ENCODE measurements at regions not wholly inside any gene's neighbourhood (a gene's known extent, or its start where the extent isn't known, plus 50 kb on each side); places are given as distances from the start of the nearest gene placed in this dataset.
A peak's percentile ranks its signal among the peaks of the same experiment; 100 is the strongest.

DNA sequence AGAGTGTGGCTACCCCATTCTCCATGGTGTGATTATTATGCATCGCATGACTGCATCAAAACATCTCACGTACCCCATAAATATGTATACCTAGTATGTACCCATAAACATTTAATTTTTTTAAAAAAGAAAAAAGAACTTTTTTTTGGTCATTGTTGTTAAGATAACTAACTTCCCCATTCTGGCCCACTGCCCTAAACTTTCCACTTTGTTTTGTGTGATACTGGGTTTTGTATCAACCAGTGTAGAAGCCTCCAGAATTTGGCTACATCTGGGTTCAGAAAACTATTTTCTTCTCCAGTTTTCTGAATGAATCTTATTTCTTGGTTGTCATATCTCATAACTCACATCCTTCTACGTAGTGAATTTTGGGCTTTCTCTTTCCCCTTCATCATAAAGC, 62.3 kb upstream of the NABP1 start:
- no peak overlapping the region for H2AFZ ChIP-seq (ENCODE audit: low read depth, low read length)
- no peak overlapping the region for H3K9ac ChIP-seq (ENCODE audit: low read length)
- H3K4me3 ChIP-seq (ENCODE audit: insufficient read depth, low read depth, low read length): no peak overlapping the region
- no peaks in the 10 kb centered on the region for H3K79me2 ChIP-seq (ENCODE audit: insufficient read depth, low read length)
- H3K27ac ChIP-seq (ENCODE audit: low read depth, low read length): no peak overlapping the region
- DNase-seq (ENCODE audit: low read depth) (no peak), FAIRE-seq (no peak)
- Mint-ChIP-seq H3K4me3 (ENCODE audit: unreplicated experiment) (no peak overlapping the region), H3K27ac (ENCODE audit: unreplicated experiment) (no peak overlapping the region), H3K36me3 (ENCODE audit: low read depth, unreplicated experiment) (no peaks in the 10 kb centered on the region), H3K4me1 (ENCODE audit: low read depth, unreplicated experiment) (peaks cover 30% of the 10 kb centered on the region), H3K27me3 (ENCODE audit: low read depth, unreplicated experiment) (no peaks in the 10 kb centered on the region), H3K9me3 (ENCODE audit: unreplicated experiment) (no peaks in the 10 kb centered on the region)
- peaks cover 26% of the 10 kb centered on the region for H3K4me1 ChIP-seq (ENCODE audit: insufficient read depth, low read length)
- no peaks in the 10 kb centered on the region for H3K27me3 ChIP-seq (ENCODE audit: insufficient read depth, low read length)
- no peak overlapping the region for H3K4me2 ChIP-seq (ENCODE audit: low read length)
- no peaks in the 10 kb centered on the region for H3K36me3 ChIP-seq (ENCODE audit: insufficient read depth, low read length)
- TF ChIP-seq, protein P1, sequence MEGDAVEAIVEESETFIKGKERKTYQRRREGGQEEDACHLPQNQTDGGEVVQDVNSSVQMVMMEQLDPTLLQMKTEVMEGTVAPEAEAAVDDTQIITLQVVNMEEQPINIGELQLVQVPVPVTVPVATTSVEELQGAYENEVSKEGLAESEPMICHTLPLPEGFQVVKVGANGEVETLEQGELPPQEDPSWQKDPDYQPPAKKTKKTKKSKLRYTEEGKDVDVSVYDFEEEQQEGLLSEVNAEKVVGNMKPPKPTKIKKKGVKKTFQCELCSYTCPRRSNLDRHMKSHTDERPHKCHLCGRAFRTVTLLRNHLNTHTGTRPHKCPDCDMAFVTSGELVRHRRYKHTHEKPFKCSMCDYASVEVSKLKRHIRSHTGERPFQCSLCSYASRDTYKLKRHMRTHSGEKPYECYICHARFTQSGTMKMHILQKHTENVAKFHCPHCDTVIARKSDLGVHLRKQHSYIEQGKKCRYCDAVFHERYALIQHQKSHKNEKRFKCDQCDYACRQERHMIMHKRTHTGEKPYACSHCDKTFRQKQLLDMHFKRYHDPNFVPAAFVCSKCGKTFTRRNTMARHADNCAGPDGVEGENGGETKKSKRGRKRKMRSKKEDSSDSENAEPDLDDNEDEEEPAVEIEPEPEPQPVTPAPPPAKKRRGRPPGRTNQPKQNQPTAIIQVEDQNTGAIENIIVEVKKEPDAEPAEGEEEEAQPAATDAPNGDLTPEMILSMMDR (IDR thresholded peaks at IDR 0.05; ENCODE audit: insufficient read depth, low read depth, low read length): no peak
- no peak for TF ChIP-seq EZH2 (IDR thresholded peaks at IDR 0.05; ENCODE audit: insufficient read depth, low read length)
- H4K20me1 ChIP-seq (ENCODE audit: insufficient read depth, low read length): no peaks in the 10 kb centered on the region
- no peaks in the 10 kb centered on the region for H3K9me3 ChIP-seq (ENCODE audit: insufficient read depth, low read depth, low read length)

GRCh38 chr2:191617575-191617974, 60.4 kb upstream of the NABP1 start:
- Mint-ChIP-seq H3K36me3 (ENCODE audit: low read depth, unreplicated experiment) (no peaks in the 10 kb centered on the region), H3K9me3 (ENCODE audit: unreplicated experiment) (no peaks in the 10 kb centered on the region), H3K4me3 (ENCODE audit: unreplicated experiment) (no peak overlapping the region), H3K27ac (ENCODE audit: unreplicated experiment) (no peak overlapping the region), H3K4me1 (ENCODE audit: low read depth, unreplicated experiment) (peaks cover 20% of the 10 kb centered on the region), H3K27me3 (ENCODE audit: low read depth, unreplicated experiment) (no peaks in the 10 kb centered on the region)
- Histone ChIP-seq H3K79me2 (ENCODE audit: insufficient read depth, low read length) (no peaks in the 10 kb centered on the region), H3K4me2 (ENCODE audit: low read length) (no peak overlapping the region), H3K27me3 (ENCODE audit: insufficient read depth, low read length) (no peaks in the 10 kb centered on the region), H3K27ac (ENCODE audit: low read depth, low read length) (no peak overlapping the region), H3K36me3 (ENCODE audit: insufficient read depth, low read length) (no peaks in the 10 kb centered on the region), H3K9me3 (ENCODE audit: insufficient read depth, low read depth, low read length) (no peaks in the 10 kb centered on the region), H3K9ac (ENCODE audit: low read length) (no peak overlapping the region), H3K4me3 (ENCODE audit: insufficient read depth, low read depth, low read length) (no peak overlapping the region), H3K4me1 (ENCODE audit: insufficient read depth, low read length) (peaks cover 16% of the 10 kb centered on the region), H4K20me1 (ENCODE audit: insufficient read depth, low read length) (no peaks in the 10 kb centered on the region), H2AFZ (ENCODE audit: low read depth, low read length) (no peak overlapping the region)
- TF ChIP-seq, protein P1 (IDR thresholded peaks at IDR 0.05; ENCODE audit: insufficient read depth, low read depth, low read length): no peak
- TF ChIP-seq EZH2 (IDR thresholded peaks at IDR 0.05; ENCODE audit: insufficient read depth, low read length): no peak
- DNase-seq (ENCODE audit: low read depth): no peak
- no peak for FAIRE-seq

- no peaks in the 10 kb centered on the region for H3K36me3 ChIP-seq (ENCODE audit: insufficient read depth, low read length)
- H3K79me2 ChIP-seq (ENCODE audit: insufficient read depth, low read length): no peaks in the 10 kb centered on the region
- peaks cover 16% of the 10 kb centered on the region for H3K4me1 ChIP-seq (ENCODE audit: insufficient read depth, low read length)
- H3K27me3 ChIP-seq (ENCODE audit: insufficient read depth, low read length): no peaks in the 10 kb centered on the region
- no peak overlapping the region for H3K4me3 ChIP-seq (ENCODE audit: insufficient read depth, low read depth, low read length)
- H3K9ac ChIP-seq (ENCODE audit: low read length): no peak overlapping the region
- TF ChIP-seq EZH2 (IDR thresholded peaks at IDR 0.05; ENCODE audit: insufficient read depth, low read length): no peak
- TF ChIP-seq, protein P1 (IDR thresholded peaks at IDR 0.05; ENCODE audit: insufficient read depth, low read depth, low read length): no peak
- no peak overlapping the region for H2AFZ ChIP-seq (ENCODE audit: low read depth, low read length)
- peak overlapping the region; percentile 7 for H3K27ac ChIP-seq (ENCODE audit: low read depth, low read length)
- no peak overlapping the region for H3K4me2 ChIP-seq (ENCODE audit: low read length)
- Mint-ChIP-seq H3K27ac (ENCODE audit: unreplicated experiment) (peak overlapping the region; percentile 73), H3K27me3 (ENCODE audit: low read depth, unreplicated experiment) (no peaks in the 10 kb centered on the region), H3K36me3 (ENCODE audit: low read depth, unreplicated experiment) (no peaks in the 10 kb centered on the region), H3K4me1 (ENCODE audit: low read depth, unreplicated experiment) (peaks cover 18% of the 10 kb centered on the region), H3K4me3 (ENCODE audit: unreplicated experiment) (no peak overlapping the region), H3K9me3 (ENCODE audit: unreplicated experiment) (no peaks in the 10 kb centered on the region)
- H3K9me3 ChIP-seq (ENCODE audit: insufficient read depth, low read depth, low read length): no peaks in the 10 kb centered on the region
- no peaks in the 10 kb centered on the region for H4K20me1 ChIP-seq (ENCODE audit: insufficient read depth, low read length)
- DNase-seq (ENCODE audit: low read depth) (no peak), FAIRE-seq (peak; percentile 13)
These were observed 59.7 kb upstream of the NABP1 start for GRCh38 chr2:191618046-191618780.
